AG09319 (cell line): ENCODE measurements at regions not wholly inside any gene's neighbourhood (a gene's known extent, or its start where the extent isn't known, plus 50 kb on each side); places are given as distances from the start of the nearest gene placed in this dataset.

ENCODE experiments used
- DNase-seq: peaks from one replicate; pipeline ENCODE4 v3.0.0-alpha.2; 2010; ENCODE audit warnings: low read depth; ENCODE audit errors: extremely low read depth
- TF ChIP-seq, protein P1 (sequence below): IDR thresholded peaks from 2 replicates; pipeline ENCODE4 v1.5.1; 2011; ENCODE audit warnings: low read depth, mild to moderate bottlenecking, inconsistent platforms, low read length, moderate library complexity

GRCh38 chr11:26847459-26847858 lies 125.6 kb upstream of the SLC5A12 start:
- TF ChIP-seq, protein P1, sequence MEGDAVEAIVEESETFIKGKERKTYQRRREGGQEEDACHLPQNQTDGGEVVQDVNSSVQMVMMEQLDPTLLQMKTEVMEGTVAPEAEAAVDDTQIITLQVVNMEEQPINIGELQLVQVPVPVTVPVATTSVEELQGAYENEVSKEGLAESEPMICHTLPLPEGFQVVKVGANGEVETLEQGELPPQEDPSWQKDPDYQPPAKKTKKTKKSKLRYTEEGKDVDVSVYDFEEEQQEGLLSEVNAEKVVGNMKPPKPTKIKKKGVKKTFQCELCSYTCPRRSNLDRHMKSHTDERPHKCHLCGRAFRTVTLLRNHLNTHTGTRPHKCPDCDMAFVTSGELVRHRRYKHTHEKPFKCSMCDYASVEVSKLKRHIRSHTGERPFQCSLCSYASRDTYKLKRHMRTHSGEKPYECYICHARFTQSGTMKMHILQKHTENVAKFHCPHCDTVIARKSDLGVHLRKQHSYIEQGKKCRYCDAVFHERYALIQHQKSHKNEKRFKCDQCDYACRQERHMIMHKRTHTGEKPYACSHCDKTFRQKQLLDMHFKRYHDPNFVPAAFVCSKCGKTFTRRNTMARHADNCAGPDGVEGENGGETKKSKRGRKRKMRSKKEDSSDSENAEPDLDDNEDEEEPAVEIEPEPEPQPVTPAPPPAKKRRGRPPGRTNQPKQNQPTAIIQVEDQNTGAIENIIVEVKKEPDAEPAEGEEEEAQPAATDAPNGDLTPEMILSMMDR = no peak
- no peak for DNase-seq

DNA sequence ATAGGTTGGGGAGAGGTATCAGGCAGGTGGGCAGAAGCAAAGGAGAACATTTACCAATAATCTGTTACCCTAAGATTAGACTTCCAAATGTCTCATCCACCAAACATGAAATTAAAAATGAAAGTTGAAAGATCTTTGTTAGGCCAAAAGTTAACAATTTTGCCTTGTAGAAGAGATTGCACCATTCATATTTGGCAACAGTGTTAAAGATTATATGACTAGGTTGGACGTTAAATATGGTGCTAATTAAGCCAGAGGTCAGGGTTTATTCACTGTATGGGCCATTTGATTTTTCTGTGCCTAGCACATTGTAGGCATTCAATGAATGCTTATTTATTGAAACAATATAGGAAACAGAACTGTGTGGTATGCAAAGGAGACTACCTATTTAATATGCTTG lies 126.1 kb upstream of the SLC5A12 start:
- TF ChIP-seq, protein P1 = no peak
- DNase-seq = no peak

DNA sequence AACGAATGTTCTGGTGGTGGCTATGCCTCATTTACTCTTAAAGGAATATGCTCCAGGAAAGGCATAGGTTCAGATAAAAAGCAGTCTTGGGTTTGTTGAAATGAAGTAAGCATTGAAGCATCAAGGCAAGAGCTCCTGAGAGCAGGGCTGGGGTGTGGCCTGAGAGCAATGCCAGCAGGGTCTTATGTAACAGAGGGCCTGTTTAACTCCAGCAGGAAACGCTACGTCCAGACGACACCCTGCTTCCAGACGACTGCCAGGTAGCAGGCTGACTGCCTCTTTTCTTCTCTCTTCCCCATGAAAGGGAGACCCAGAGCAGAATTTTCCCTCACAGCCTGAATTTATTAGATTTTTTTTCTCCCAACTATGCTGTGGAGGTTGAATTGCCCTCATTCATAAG lies 127.2 kb upstream of the SLC5A12 start:
- DNase-seq = no peak
- TF ChIP-seq, protein P1 = no peak

DNA sequence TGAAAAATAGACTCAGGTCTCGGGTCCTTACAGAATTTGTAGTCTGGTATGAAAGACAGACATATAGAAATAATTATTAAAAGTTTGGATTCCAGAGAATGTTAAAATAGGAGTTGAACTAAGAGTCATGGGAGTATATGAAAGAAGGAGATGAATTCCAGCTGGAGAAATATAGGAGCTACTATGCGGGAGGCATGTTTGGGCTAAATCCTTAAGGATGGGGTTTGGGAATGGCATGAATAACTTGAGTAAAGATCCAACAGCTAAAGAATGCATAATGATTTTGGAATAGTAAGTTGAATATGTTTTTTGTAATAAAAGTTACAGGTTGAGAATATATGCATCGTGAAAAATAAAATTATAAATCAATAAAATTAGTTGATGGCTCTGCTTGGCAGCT lies 129.4 kb upstream of the SLC5A12 start:
- TF ChIP-seq, protein P1 = no peak
- no peak for DNase-seq

DNA sequence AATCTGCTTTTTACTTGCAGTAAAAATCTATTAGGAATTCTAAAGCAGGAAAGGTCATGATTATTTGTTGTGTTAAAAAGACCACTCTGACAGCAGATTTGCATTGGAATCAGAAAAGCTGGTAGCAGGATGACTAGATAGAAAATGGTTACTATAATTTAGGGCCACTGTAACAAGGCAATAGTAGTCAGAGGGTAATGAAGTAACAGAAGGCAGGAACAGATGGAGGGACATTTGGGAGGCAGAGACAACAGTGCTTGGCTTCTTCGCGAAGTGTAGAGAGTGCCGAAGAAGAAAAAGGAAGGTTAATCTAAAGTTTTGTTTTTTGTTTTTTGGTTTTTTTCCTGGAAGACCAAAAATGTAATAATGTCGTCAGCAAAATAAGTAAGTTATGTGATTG lies 129.8 kb upstream of the SLC5A12 start:
- TF ChIP-seq, protein P1 = no peak
- DNase-seq = no peak

- TF ChIP-seq, protein P1 = no peak
Observed at GRCh38 chr11:26858098-26858497, 135.8 kb upstream of the FIBIN start.

DNA sequence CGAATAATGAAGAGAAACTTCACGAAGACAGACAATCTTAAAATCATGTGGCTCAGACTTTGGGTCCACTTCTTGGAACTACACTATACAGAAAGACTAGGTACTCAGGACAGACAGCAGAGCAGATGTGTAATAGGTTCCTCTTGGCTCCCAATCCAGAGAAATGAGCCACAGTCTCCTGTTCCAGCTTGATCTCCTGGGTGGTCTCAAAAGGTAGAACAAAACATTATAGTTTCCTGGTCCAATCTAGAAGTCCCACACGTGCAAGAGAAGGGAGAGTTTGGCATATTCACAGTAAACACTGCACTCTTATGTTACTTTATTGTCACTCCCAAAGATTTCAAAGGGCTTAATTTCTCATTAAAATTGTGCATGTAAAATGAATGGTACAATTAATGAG lies 134.5 kb upstream of the FIBIN start:
- TF ChIP-seq, protein P1 = no peak
- DNase-seq = no peak

More at GRCh38 chr11:26858098-26858497, 135.8 kb upstream of the FIBIN start:
- DNase-seq = no peak
